ENCODE measurements at regions not wholly inside any gene's neighbourhood (a gene's known extent, or its start where the extent isn't known, plus 50 kb on each side); places are given as distances from the start of the nearest gene placed in this dataset.

DNA sequence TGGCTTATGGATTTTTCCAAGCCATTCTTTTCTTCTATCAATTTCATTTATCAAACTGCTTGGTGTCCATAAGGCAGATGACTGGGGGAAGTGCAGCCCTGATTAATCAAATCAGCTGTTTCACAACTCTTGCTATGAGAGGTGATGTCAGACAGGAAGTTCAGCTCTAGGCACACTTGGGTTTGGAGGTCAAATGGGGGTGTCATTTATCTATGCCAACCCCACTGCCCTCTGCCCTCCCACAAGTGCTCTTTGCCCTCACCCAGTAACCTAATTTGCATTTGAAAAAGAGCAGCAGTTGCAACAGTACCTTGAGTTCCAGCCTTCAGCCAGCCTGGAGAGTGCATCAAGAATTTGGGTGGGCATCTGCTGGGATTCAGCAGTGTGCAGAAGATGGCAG, 431.3 kb upstream of the SPRED2 start:
- TF ChIP-seq EZH2 (IDR thresholded peaks at IDR 0.05; ENCODE audit: borderline replicate concordance, low read depth, low read length, poor library complexity, severe bottlenecking): no peak
- TF ChIP-seq, protein P1, sequence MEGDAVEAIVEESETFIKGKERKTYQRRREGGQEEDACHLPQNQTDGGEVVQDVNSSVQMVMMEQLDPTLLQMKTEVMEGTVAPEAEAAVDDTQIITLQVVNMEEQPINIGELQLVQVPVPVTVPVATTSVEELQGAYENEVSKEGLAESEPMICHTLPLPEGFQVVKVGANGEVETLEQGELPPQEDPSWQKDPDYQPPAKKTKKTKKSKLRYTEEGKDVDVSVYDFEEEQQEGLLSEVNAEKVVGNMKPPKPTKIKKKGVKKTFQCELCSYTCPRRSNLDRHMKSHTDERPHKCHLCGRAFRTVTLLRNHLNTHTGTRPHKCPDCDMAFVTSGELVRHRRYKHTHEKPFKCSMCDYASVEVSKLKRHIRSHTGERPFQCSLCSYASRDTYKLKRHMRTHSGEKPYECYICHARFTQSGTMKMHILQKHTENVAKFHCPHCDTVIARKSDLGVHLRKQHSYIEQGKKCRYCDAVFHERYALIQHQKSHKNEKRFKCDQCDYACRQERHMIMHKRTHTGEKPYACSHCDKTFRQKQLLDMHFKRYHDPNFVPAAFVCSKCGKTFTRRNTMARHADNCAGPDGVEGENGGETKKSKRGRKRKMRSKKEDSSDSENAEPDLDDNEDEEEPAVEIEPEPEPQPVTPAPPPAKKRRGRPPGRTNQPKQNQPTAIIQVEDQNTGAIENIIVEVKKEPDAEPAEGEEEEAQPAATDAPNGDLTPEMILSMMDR (conservative IDR thresholded peaks at IDR 0.05; ENCODE audit: low read depth, low read length): no peak
